ENCODE measurements at regions not wholly inside any gene's neighbourhood (a gene's known extent, or its start where the extent isn't known, plus 50 kb on each side); places are given as distances from the start of the nearest gene placed in this dataset.

DNA sequence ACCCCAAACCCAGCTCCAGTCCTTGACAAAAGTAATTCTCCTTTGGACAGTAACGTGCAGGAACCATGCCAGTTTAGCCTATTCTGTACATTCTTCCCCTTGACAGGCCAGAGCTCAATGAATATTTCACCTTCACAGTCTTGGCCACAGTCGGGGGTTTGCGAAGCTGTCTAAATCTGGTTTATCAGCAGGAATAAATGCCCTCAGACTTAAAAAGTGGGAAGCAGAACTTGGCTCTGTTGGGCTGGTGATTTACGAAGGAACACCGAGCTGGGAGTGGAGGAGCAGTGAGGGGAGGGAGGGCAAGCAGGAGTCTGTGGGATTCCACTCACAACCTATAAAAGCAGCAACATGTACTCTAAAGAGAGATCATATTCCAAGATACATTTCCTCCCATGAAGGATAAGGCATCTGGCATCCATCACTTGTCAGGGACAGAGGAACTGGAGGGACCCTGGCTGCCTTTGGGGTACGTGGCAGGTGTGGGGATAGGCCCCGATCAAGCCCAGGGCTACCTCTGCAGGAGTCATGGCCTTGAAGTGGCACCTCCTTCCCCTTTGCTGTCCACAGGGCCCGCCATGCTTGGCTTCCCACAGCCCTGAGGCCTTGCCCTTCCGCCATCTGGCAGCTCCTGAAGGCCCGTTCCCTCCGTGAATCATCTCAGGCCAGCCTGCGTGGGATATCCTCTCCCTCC, 154.3 kb downstream of the ADAMTS15 start:
- intact Hi-C loops (cut with DNase I; ENCODE audit: low total_unique reads), result no loop called here
- Histone ChIP-seq H3K27me3 (no peaks in the 10 kb centered on the region), H3K4me1 (peaks cover 0 to 17% (median 14%) of the 10 kb centered on the region in 4 donors), H3K36me3 (no peaks in the 10 kb centered on the region), H3K4me3 (no peak overlapping the region), H3K27ac (peak overlapping the region; percentile 16 to 62 (median 52)), H3K9me3 (no peaks in the 10 kb centered on the region)
- TF ChIP-seq EP300 (IDR thresholded peaks at IDR 0.05; ENCODE audit: low read depth) (no peak), POLR2A (IDR thresholded peaks at IDR 0.05) (no peak), POLR2AphosphoS5 (IDR thresholded peaks at IDR 0.05) (no peak), CTCF (IDR thresholded peaks at IDR 0.05) (no peak)
- DNase-seq, result no peak
- in situ Hi-C loops (cut with MboI; ENCODE audit: low pct_ligation_motif_present in 1 of 4, low pct_unique_long_range_greater_than_20kb in 1 of 4, low sequenced_read_pairs in 3 of 4), result no loop called here
- WGBS, 2 donors (ENCODE audit: low coverage in 1 of 2), result 73 to 77% methylated on average over 2 to 12 of the region's 12 CpGs

DNA sequence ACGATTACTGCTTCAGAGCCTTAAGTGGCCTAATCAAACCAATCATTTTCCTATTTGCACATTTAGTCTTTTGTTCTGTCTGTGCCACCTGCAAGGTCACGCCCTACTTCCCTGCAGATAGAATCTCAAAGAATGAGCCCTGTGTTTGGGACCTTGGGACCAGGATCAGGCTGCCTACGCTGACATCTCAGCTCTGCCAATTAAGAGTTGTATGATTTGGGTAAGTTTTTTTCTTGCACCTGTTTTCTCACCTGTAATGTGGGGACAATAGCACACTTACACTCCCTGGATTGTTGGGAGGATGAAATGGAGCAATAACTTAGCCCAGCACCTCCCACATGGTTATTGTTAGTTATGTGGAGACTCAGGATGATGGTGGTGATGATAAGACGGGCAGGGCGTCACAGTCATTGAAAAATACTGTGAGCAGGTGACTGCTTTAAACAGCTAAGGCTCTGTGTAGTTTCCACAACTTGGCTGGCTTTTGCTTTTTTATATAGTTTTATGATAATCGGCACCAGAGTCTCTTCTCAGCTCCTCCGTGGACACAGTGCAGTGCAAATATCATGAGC, 155.0 kb downstream of the ADAMTS15 start:
- H3K36me3 ChIP-seq, result no peaks in the 10 kb centered on the region
- DNase-seq, result peak; percentile 21
- no peak overlapping the region for H3K4me3 ChIP-seq
- TF ChIP-seq POLR2A (IDR thresholded peaks at IDR 0.05), result no peak
- H3K27me3 ChIP-seq, result no peaks in the 10 kb centered on the region
- peaks cover 0 to 17% (median 14%) of the 10 kb centered on the region in 4 donors for H3K4me1 ChIP-seq
- in situ Hi-C loops (cut with MboI; ENCODE audit: low pct_ligation_motif_present in 1 of 4, low pct_unique_long_range_greater_than_20kb in 1 of 4, low sequenced_read_pairs in 3 of 4) (no loop called here), intact Hi-C loops (cut with DNase I; ENCODE audit: low total_unique reads) (no loop called here)
- H3K9me3 ChIP-seq, result no peaks in the 10 kb centered on the region
- 55 to 81% methylated on average over 3 to 7 of the region's 7 CpGs for WGBS, 2 donors (ENCODE audit: low coverage in 1 of 2)
- H3K27ac ChIP-seq, result peak overlapping the region; percentile 16 to 62 (median 52)

DNA sequence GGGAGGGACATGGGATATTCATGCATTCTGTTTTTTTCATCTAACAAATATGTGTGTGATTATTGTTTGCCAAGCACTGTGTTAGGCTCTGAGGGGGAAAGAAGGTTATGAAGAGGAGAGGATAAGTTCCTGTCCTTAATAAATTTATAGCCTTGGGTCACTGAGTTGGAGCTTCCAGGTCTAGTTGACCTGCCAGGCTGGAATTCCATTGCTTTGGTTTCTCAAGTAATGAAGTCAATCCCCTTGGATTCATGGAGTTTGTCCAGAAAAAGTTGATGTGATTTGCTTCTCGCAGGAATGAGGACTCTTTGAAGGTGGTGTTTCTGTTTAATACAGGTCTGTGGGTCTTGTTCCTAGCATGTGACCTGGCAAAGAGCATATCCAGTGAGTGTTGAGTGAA, 156.2 kb downstream of the ADAMTS15 start:
- TF ChIP-seq CTCF (IDR thresholded peaks at IDR 0.05) (no peak), POLR2AphosphoS5 (IDR thresholded peaks at IDR 0.05) (no peak), POLR2A (IDR thresholded peaks at IDR 0.05) (no peak), EP300 (IDR thresholded peaks at IDR 0.05; ENCODE audit: low read depth) (no peak)
- in situ Hi-C loops (cut with MboI; ENCODE audit: low pct_ligation_motif_present in 1 of 4, low pct_unique_long_range_greater_than_20kb in 1 of 4, low sequenced_read_pairs in 3 of 4), result no loop called here
- no peak overlapping the region for H3K27ac ChIP-seq
- H3K9me3 ChIP-seq, result no peaks in the 10 kb centered on the region
- no peaks in the 10 kb centered on the region for H3K27me3 ChIP-seq
- WGBS, 2 donors (ENCODE audit: low coverage in 1 of 2), result 62 to 86% methylated on average over 1 of the region's 1 CpG
- no peaks in the 10 kb centered on the region for H3K36me3 ChIP-seq
- peaks cover 0 to 21% (median 14%) of the 10 kb centered on the region in 4 donors for H3K4me1 ChIP-seq
- no peak overlapping the region for H3K4me3 ChIP-seq
- DNase-seq, result no peak
- intact Hi-C loops (cut with DNase I; ENCODE audit: low total_unique reads), result no loop called here

DNA sequence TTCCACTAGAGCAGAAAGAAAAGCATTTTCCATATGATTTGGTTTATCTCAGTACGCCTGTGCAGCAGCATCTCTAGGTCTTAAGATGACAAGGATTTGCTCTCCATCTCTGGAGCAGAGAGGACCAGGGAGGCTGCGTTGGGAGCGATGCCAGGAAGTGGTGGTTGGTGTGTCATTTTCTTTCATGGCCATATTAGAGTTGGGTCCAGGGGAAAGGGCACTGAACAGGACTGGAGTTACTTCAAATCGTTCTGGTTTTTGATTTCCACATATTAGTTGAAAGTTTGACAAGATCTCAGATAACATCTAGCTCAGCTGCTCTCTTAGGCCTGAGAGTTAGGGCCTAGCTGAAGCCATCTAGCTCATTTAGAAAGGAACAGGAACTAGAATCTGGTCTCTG, 157.7 kb downstream of the ADAMTS15 start:
- H3K4me3 ChIP-seq, result no peak overlapping the region
- no peaks in the 10 kb centered on the region for H3K27me3 ChIP-seq
- H3K4me1 ChIP-seq, result peaks cover 0 to 17% (median 11%) of the 10 kb centered on the region in 4 donors
- peak overlapping the region in 3 of 4 donors; percentile 1 to 36 (median 33) for H3K27ac ChIP-seq
- TF ChIP-seq POLR2A (IDR thresholded peaks at IDR 0.05) (no peak), POLR2AphosphoS5 (IDR thresholded peaks at IDR 0.05) (no peak), CTCF (IDR thresholded peaks at IDR 0.05) (no peak), EP300 (IDR thresholded peaks at IDR 0.05; ENCODE audit: low read depth) (no peak)
- intact Hi-C loops (cut with DNase I; ENCODE audit: low total_unique reads), result no loop called here
- H3K36me3 ChIP-seq, result no peaks in the 10 kb centered on the region
- no peak for DNase-seq
- H3K9me3 ChIP-seq, result no peaks in the 10 kb centered on the region
- in situ Hi-C loops (cut with MboI; ENCODE audit: low pct_ligation_motif_present in 1 of 4, low pct_unique_long_range_greater_than_20kb in 1 of 4, low sequenced_read_pairs in 3 of 4), result no loop called here
- WGBS, 2 donors (ENCODE audit: low coverage in 1 of 2), result 67 to 73% methylated on average over 3 to 4 of the region's 4 CpGs

Data from transverse colon (tissue), 4 donors.